ENCODE measurements at regions not wholly inside any gene's neighbourhood (a gene's known extent, or its start where the extent isn't known, plus 50 kb on each side); places are given as distances from the start of the nearest gene placed in this dataset.

DNA sequence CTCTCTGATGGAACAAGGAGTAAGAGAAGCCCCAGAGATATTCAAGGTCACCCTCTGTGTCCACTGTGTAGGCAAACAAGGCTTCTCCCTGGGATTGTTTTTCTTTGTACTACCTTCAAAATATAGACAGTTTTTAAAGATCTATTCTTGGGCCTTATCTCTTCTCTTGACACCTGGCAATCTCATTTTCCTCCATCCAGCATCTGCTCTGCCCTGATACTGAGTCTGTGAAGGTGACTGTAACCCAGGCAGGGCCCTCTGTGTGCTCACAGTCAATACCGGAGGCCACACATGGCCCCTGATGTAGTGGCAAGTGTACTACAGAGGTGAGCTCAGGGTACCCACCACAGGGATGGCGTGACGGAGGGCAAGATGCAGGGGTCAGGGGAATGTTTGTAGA is 221.1 kb downstream of the SNX10 start:
- TF ChIP-seq EZH2phosphoT487 (IDR thresholded peaks at IDR 0.05; ENCODE audit: borderline replicate concordance): no peak
- no peak for TF ChIP-seq CTCF (conservative IDR thresholded peaks at IDR 0.05; ENCODE audit: low read length)
- H3K9me2 ChIP-seq (replicated peaks; ENCODE audit: low read depth, low read length): no peaks in the 10 kb centered on the region
- H3K36me3 ChIP-seq (ENCODE audit: insufficient read depth, low read length): no peaks in the 10 kb centered on the region
- no peaks in the 10 kb centered on the region for H3K9me3 ChIP-seq (ENCODE audit: insufficient read depth, low read depth, low read length)
- H3K9ac ChIP-seq (ENCODE audit: low read depth, low read length, poor library complexity, severe bottlenecking): no peak overlapping the region
- no peaks in the 10 kb centered on the region for H3F3A ChIP-seq (ENCODE audit: low read depth)
- H2AFZ ChIP-seq (ENCODE audit: low read length): no peak overlapping the region
- no peak overlapping the region for H3K4me3 ChIP-seq (ENCODE audit: low read length, poor library complexity, severe bottlenecking)
- H3K4me1 ChIP-seq (ENCODE audit: insufficient read depth, low read length, poor library complexity, severe bottlenecking): no peaks in the 10 kb centered on the region
- H3K4me2 ChIP-seq (ENCODE audit: low read depth, low read length, poor library complexity, severe bottlenecking): no peak overlapping the region
- no peaks in the 10 kb centered on the region for H4K20me1 ChIP-seq (ENCODE audit: insufficient read depth, low read length, poor library complexity, severe bottlenecking)
- H3K27me3 ChIP-seq (ENCODE audit: insufficient read depth, low read length, poor library complexity, severe bottlenecking): no peaks in the 10 kb centered on the region
- no peaks in the 10 kb centered on the region for H3K79me2 ChIP-seq (ENCODE audit: insufficient read depth, low read length)

- no peaks in the 10 kb centered on the region for H3K4me1 ChIP-seq (ENCODE audit: insufficient read depth, low read length, poor library complexity, severe bottlenecking)
- H2AFZ ChIP-seq (ENCODE audit: low read length): no peak overlapping the region
- no peaks in the 10 kb centered on the region for H4K20me1 ChIP-seq (ENCODE audit: insufficient read depth, low read length, poor library complexity, severe bottlenecking)
- no peak overlapping the region for H3K4me2 ChIP-seq (ENCODE audit: low read depth, low read length, poor library complexity, severe bottlenecking)
- no peak overlapping the region for H3K9ac ChIP-seq (ENCODE audit: low read depth, low read length, poor library complexity, severe bottlenecking)
- H3K9me2 ChIP-seq (replicated peaks; ENCODE audit: low read depth, low read length): no peaks in the 10 kb centered on the region
- no peaks in the 10 kb centered on the region for H3K36me3 ChIP-seq (ENCODE audit: insufficient read depth, low read length)
- no peak overlapping the region for H3K4me3 ChIP-seq (ENCODE audit: low read length, poor library complexity, severe bottlenecking)
- H3K79me2 ChIP-seq (ENCODE audit: insufficient read depth, low read length): no peaks in the 10 kb centered on the region
- H3K27me3 ChIP-seq (ENCODE audit: insufficient read depth, low read length, poor library complexity, severe bottlenecking): no peaks in the 10 kb centered on the region
- H3K9me3 ChIP-seq (ENCODE audit: insufficient read depth, low read depth, low read length): no peaks in the 10 kb centered on the region
- no peak for TF ChIP-seq CTCF (conservative IDR thresholded peaks at IDR 0.05; ENCODE audit: low read length)
- no peak for TF ChIP-seq EZH2phosphoT487 (IDR thresholded peaks at IDR 0.05; ENCODE audit: borderline replicate concordance)
- H3F3A ChIP-seq (ENCODE audit: low read depth): no peaks in the 10 kb centered on the region
Measured at GRCh38 chr7:26513948-26514347, 222.3 kb downstream of the SNX10 start.

GRCh38 chr7:26514633-26515032 is 223.0 kb downstream of the SNX10 start:
- H3K79me2 ChIP-seq (ENCODE audit: insufficient read depth, low read length): no peaks in the 10 kb centered on the region
- no peak overlapping the region for H3K4me2 ChIP-seq (ENCODE audit: low read depth, low read length, poor library complexity, severe bottlenecking)
- no peaks in the 10 kb centered on the region for H3K9me2 ChIP-seq (replicated peaks; ENCODE audit: low read depth, low read length)
- no peak overlapping the region for H2AFZ ChIP-seq (ENCODE audit: low read length)
- H3K36me3 ChIP-seq (ENCODE audit: insufficient read depth, low read length): no peaks in the 10 kb centered on the region
- no peaks in the 10 kb centered on the region for H3K9me3 ChIP-seq (ENCODE audit: insufficient read depth, low read depth, low read length)
- H3K4me1 ChIP-seq (ENCODE audit: insufficient read depth, low read length, poor library complexity, severe bottlenecking): no peaks in the 10 kb centered on the region
- H3F3A ChIP-seq (ENCODE audit: low read depth): no peaks in the 10 kb centered on the region
- H3K9ac ChIP-seq (ENCODE audit: low read depth, low read length, poor library complexity, severe bottlenecking): no peak overlapping the region
- H4K20me1 ChIP-seq (ENCODE audit: insufficient read depth, low read length, poor library complexity, severe bottlenecking): no peaks in the 10 kb centered on the region
- no peak overlapping the region for H3K4me3 ChIP-seq (ENCODE audit: low read length, poor library complexity, severe bottlenecking)
- no peak for TF ChIP-seq CTCF (conservative IDR thresholded peaks at IDR 0.05; ENCODE audit: low read length)
- no peak for TF ChIP-seq EZH2phosphoT487 (IDR thresholded peaks at IDR 0.05; ENCODE audit: borderline replicate concordance)
- H3K27me3 ChIP-seq (ENCODE audit: insufficient read depth, low read length, poor library complexity, severe bottlenecking): no peaks in the 10 kb centered on the region
